ENCODE measurements at regions not wholly inside any gene's neighbourhood (a gene's known extent, or its start where the extent isn't known, plus 50 kb on each side); places are given as distances from the start of the nearest gene placed in this dataset.
A peak's percentile ranks its signal among the peaks of the same experiment; 100 is the strongest.

- Histone ChIP-seq H2AFZ (no peak overlapping the region), H3K36me3 (ENCODE audit: low read depth) (no peaks in the 10 kb centered on the region), H3K4me1 (replicated peaks; ENCODE audit: insufficient read depth) (peaks cover 12% of the 10 kb centered on the region), H3K79me2 (ENCODE audit: low read depth) (no peaks in the 10 kb centered on the region), H4K20me1 (ENCODE audit: insufficient read depth) (no peaks in the 10 kb centered on the region), H3F3A (ENCODE audit: insufficient read depth, low read depth) (no peaks in the 10 kb centered on the region), H3K27me3 (ENCODE audit: insufficient read depth, low read depth) (no peaks in the 10 kb centered on the region), H3K4me3 (no peak overlapping the region), H3K9me2 (ENCODE audit: insufficient read depth) (no peaks in the 10 kb centered on the region), H3K4me2 (no peak overlapping the region), H3K27ac (no peak overlapping the region), H3K9me3 (ENCODE audit: insufficient read depth, low read depth) (no peaks in the 10 kb centered on the region)
- peak in 1 of 2 experiments; percentile 84 for DNase-seq
- CTCF ChIA-PET: no interaction called here
- BruUV-seq (replicated peaks): no TSS peak
- POLR2A ChIA-PET (ENCODE audit: unreplicated experiment): interaction anchor here (0.7 kb wide), 1 partner anchor 285 kb away, joined by 3 read pairs; no protein-coding TSS in a partner anchor
- TF ChIP-seq EZH2 (IDR thresholded peaks at IDR 0.05; ENCODE audit: low read depth) (no peak), CTCF (conservative IDR thresholded peaks at IDR 0.05) (no peak)
- intact Hi-C loops (cut with micrococcal nuclease; ENCODE audit: unreplicated experiment): no loop called here
Observed at GRCh38 chr7:17633067-17633466, 307.2 kb downstream of the SNX13 start.

- no peaks in the 10 kb centered on the region for H3K36me3 ChIP-seq (ENCODE audit: low read depth)
- H2AFZ ChIP-seq: no peak overlapping the region
- H3K4me2 ChIP-seq: no peak overlapping the region
- H3K27me3 ChIP-seq (ENCODE audit: insufficient read depth, low read depth): no peaks in the 10 kb centered on the region
- CTCF ChIA-PET: no interaction called here
- H3F3A ChIP-seq (ENCODE audit: insufficient read depth, low read depth): no peaks in the 10 kb centered on the region
- H3K27ac ChIP-seq: no peak overlapping the region
- intact Hi-C loops (cut with micrococcal nuclease; ENCODE audit: unreplicated experiment): no loop called here
- no peaks in the 10 kb centered on the region for H3K4me1 ChIP-seq (replicated peaks; ENCODE audit: insufficient read depth)
- H3K79me2 ChIP-seq (ENCODE audit: low read depth): no peaks in the 10 kb centered on the region
- H4K20me1 ChIP-seq (ENCODE audit: insufficient read depth): no peaks in the 10 kb centered on the region
- BruUV-seq (replicated peaks): no TSS peak
- H3K9me3 ChIP-seq (ENCODE audit: insufficient read depth, low read depth): peaks cover 10% of the 10 kb centered on the region; the same call in 1 of the 2 replicates
- no peak for DNase-seq
- H3K4me3 ChIP-seq: no peak overlapping the region
- H3K9me2 ChIP-seq (ENCODE audit: insufficient read depth): no peaks in the 10 kb centered on the region; the same call in 1 of the 2 replicates
- TF ChIP-seq CTCF (conservative IDR thresholded peaks at IDR 0.05): no peak
- TF ChIP-seq EZH2 (IDR thresholded peaks at IDR 0.05; ENCODE audit: low read depth): no peak
- POLR2A ChIA-PET (ENCODE audit: unreplicated experiment): interaction anchor here (0.5 kb wide), 1 partner anchor 557 kb away, joined by 4 read pairs; no protein-coding TSS in a partner anchor
Observed at GRCh38 chr7:17638727-17639126, 301.6 kb downstream of the SNX13 start.

- H3F3A ChIP-seq (ENCODE audit: insufficient read depth, low read depth): no peaks in the 10 kb centered on the region
- H3K4me2 ChIP-seq: no peak overlapping the region
- intact Hi-C loops (cut with micrococcal nuclease; ENCODE audit: unreplicated experiment): no loop called here
- H3K79me2 ChIP-seq (ENCODE audit: low read depth): no peaks in the 10 kb centered on the region
- H2AFZ ChIP-seq: no peak overlapping the region
- ChIA-PET CTCF (no interaction called here), POLR2A (ENCODE audit: unreplicated experiment) (no interaction called here)
- H3K27ac ChIP-seq: no peak overlapping the region
- DNase-seq: no peak
- H3K36me3 ChIP-seq (ENCODE audit: low read depth): no peaks in the 10 kb centered on the region
- peaks cover 15% of the 10 kb centered on the region; the same call in 1 of the 2 replicates for H3K9me3 ChIP-seq (ENCODE audit: insufficient read depth, low read depth)
- no peaks in the 10 kb centered on the region; the same call in 1 of the 2 replicates for H3K9me2 ChIP-seq (ENCODE audit: insufficient read depth)
- H3K27me3 ChIP-seq (ENCODE audit: insufficient read depth, low read depth): no peaks in the 10 kb centered on the region
- TF ChIP-seq EZH2 (IDR thresholded peaks at IDR 0.05; ENCODE audit: low read depth): no peak
- TF ChIP-seq CTCF (conservative IDR thresholded peaks at IDR 0.05): peak; percentile 94
- no peak overlapping the region for H3K4me3 ChIP-seq
- no TSS peak for BruUV-seq (replicated peaks)
- H4K20me1 ChIP-seq (ENCODE audit: insufficient read depth): no peaks in the 10 kb centered on the region
- no peaks in the 10 kb centered on the region for H3K4me1 ChIP-seq (replicated peaks; ENCODE audit: insufficient read depth)
Observed at GRCh38 chr7:17640730-17641377, 299.4 kb downstream of the SNX13 start.

Data from PC-9 (cell line).